GM21390 (cell line): ENCODE measurements at regions not wholly inside any gene's neighbourhood (a gene's known extent, or its start where the extent isn't known, plus 50 kb on each side); places are given as distances from the start of the nearest gene placed in this dataset.

Experiments
- ATAC-seq: cut with Tn5 transposase; IDR thresholded peaks from one replicate; pipeline ENCODE4 v1.9.1; 2021; ENCODE audit not compliant: unreplicated experiment

DNA sequence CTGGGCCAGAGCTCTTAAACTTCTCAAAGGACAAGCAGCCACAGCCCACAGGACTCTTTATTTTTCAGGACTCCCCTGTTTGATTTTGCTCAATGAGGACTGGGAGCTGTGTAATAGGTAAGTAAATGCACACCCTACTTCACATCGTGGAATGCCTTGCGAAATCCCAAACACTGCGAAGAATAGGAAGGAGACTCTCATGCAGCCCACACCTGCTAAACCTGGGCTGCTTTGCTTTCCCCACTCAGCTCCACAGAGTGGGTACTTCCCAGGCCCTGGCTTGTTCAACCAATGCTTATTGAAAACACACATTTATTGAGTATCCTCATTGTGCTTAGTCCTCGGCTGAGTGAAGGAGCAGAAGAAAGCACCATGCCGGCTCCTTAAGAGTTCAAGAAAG lies 103.3 kb upstream of the FSTL4 start:
- no peak for ATAC-seq

DNA sequence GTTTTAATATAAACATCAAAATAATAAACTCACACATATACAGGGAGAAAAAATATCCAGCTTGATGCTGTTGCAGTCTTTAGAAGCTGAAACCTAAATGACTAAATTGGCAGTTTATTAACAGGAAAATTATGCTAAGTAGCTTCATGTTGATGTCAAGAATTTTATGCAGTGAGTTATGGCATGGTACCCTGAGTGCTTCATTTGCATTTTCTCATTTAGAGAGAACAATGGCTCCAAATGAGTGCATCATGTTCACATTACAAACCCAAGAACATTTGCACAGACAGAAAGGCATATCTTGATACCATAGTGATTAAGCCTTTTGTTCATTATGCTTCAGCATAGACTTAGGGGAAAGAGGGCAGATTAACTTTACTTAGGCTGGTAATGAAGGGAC lies 102.9 kb upstream of the FSTL4 start:
- no peak for ATAC-seq

DNA sequence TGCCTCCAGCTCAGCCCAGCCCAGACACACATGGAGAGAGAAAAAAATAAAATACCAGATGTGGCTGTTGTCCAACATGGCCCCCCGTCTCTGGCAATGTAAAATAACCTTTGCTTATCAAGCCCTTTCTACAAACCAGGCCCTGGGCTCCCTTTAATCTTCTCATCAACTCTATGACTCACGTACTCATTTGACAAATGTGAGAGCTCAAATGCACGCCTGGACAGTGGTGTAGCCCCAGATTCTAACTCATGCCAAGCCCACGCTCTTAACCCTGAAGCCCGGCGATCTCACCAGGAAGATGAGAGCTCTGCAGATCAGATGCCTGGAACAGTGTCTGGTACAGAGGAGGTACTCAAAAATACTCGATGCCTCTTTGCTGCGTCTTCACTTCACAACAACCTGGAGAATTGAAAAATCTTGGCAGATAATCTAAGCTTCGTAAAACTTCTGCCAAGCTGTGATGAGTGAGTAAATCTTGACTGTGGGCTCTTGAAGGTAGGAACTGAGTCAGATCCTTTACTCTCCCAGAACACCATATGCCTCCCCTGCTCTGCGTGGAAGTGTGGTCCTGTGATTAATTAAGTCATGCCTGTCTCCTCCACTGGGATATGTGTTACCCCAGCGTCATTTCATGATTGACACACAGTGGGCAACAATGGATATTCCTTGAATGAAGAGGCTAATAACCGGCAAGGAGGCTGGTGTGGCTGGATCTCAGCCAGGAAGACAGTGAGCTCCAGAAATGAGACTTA lies 102.0 kb upstream of the FSTL4 start:
- no peak for ATAC-seq

DNA sequence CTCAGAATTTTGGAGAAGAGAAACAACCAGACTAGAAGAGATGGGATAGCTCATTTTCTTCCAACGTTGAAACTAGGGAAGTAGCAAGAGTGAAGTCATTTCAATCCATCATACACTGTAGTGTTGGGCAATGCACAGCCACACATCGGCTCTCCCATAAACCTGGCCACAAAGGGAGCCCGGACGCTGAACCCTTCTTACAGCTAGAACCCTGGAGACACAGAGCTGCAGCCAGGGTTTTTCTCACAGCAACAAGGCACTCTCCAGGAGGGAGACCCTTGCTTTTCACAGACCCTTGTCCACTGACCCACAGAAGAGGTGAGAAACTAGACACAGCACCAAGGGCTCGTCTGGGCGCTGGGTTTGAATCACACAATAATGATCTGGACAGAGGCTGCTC lies 101.4 kb upstream of the FSTL4 start:
- ATAC-seq = no peak

DNA sequence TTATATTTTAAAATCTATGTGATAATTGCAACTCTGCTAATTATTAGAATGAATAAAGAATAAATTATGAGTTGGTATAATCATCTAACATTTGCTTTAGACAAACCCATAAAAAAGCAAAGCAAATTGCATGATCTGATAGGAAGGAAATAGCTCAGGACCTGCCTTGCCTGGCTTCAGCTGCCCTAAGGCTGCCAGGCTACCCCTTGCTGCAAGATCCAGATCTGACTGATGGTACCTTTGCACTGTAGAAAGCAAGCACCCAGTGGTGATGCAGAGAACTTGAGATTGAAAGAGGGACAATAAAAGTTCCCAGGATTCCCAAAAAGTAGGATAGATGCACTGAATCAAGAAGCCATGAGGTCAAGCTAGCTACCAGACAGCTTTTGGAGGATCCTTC lies 100.9 kb upstream of the FSTL4 start:
- no peak for ATAC-seq

DNA sequence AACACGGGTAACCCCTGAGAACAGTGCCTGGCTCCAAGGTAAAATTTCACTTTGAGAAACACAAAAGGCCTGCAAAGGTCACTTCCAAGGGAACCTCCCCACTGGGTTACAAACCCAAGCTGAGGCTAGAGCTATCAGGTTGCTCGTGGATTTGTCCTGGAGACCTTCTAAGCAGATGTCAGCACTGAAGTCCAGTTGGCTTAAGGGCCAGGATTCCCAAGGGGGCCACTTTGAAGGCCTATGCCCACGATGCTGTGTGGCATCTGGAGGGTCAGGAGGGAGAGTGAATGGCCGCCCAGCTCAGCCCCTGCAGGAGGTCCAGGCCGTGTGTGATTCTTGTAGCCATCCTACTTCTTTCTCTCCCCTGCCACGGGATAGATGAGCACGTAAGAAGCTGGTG lies 100.2 kb upstream of the FSTL4 start:
- no peak for ATAC-seq

DNA sequence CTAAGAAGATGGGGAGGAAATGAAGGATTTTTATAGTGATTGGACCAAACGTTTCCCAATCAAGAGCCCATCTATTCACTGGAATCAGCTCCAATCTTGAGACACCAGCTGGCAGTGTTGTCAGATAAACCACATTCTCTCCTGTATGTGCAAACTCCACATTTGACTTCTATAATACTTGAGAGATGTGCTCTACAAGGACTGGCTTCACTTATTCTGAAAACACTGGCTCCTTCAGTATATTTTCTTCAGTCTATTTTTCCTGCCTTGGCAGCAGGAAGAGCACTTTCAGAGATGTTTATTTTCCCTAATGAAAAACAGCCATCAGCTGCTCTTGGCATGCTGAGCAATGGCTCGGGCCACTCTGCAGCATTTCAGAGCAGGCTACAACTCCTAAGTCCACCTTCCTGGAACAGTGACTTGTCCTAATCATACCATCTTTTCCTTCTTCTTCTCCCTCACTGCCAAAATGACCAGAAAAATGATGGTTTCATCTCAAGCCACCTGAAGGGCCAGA lies 96.9 kb upstream of the FSTL4 start:
- ATAC-seq = no peak

DNA sequence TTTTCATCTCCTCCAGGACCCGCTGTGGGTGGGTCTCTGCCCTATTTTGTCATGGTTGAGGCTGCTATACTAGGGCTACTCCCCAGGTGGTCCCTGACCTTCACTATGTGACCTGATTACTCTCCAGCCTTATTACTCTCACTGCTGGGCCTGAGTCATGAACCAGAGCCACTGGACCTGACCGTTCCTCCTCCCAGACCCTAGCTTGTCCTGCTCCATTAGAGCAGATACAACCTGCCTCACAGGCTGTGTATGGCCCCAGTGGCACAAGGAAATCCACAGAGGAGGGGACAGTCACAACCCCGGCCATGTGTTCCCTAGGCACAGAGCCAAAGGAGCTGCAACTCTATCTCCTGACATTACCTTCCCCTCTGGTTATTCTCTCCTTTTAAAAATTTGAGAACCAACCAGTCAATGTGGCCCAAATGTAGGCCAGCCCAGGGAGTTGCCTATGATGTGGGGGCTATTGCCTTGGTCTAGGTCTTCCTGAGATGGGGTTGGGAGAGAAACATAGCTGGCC lies 96.0 kb upstream of the FSTL4 start:
- no peak for ATAC-seq

DNA sequence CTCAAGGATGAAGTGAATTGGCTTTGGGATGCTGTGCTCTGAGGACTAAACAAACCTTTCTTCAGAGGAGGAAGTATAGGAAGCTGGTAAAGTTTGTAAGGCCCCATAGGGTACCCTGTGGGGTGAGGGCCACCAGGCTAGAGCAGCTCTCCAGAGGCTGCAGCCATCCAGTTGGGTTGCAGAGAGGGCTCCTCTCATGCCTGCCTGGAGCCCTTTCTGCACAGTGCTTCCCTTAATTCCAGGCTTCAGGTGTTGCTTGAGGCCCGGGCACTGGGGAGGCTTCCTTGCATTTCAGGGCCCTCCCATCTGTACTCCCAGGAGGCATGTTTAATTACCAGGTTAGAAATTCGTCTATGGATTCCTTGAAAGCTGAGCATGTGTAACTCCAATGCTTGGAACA lies 95.3 kb upstream of the FSTL4 start:
- ATAC-seq = no peak

DNA sequence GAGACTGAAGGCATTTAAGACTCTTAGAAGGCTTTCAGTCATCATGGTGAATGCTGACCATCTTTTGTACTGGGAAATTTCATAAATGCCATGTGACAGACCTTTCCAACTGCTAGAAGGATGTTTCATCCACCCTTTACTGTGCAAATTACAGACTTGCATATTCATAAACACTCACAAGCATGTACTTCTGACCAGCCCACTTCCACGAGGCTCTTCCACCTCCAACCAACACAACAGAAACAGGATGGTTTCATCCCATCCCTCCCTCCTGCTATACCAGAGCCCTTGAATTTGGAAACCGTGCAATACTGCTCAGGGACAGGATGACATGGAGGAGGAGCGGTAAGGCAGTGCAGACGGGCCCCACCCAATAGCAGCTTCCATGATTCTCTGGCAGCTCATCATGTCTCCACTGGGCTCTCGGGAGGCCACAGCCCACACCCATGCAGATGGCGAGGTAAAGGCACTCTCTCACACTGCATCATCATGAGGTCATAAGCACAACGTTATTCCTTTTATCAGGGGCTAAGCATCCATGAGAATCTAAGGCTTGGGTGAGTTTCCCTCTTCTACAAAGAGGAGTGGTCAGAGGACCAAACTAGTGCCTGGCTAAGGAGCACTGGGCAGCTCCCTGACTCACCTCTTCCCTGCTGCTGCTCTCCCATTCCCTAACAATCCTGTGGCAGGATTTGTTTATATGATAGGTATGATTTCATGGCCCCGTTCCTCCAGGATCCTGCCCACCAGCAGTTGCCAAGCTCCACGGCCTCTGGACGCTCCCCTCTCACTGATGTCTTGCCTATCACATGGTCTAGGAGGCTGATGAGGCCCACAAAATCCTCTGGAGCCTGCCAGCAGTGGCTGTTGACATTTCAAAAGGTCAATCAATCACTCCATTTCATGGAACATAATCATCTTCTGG lies 94.4 kb upstream of the FSTL4 start:
- ATAC-seq = no peak

DNA sequence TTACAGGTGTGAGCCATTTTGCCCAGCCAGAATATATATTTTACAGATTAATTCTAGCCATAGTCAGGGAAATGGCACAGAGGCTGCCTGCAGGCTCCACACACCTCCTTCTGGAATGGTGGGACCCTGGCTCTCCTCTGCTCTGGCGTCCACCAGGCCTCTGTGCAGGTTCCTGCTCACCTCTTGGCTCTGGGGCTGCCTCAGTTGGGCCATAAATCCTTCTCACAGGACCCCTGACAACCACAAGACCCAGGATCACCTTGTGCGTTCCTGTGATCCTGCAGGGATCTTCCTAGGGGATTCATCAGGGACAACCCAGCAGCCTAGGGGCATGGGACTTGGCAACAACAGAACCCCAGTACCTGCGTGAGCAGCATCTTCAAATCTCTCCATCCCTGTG lies 93.0 kb upstream of the FSTL4 start:
- ATAC-seq = no peak

DNA sequence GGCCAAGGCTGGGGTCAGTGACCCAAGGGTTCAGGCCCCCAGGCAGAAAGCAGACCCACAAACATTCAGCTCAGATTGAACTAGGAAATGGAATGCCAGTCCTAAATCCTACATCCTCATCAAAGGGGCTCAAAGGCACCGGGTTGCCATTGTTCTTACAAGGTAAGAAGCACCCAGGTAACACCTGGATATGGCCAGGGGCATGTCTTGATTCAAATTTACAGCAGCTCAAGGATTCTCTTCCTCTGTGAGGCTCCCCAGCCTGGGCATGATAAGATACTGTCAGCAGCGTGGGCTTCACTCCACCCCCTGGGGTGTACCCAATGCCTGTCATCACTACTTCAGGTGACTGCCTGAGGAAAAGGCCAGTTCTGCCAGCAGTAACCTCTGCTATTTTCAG lies 92.1 kb upstream of the FSTL4 start:
- ATAC-seq = no peak

DNA sequence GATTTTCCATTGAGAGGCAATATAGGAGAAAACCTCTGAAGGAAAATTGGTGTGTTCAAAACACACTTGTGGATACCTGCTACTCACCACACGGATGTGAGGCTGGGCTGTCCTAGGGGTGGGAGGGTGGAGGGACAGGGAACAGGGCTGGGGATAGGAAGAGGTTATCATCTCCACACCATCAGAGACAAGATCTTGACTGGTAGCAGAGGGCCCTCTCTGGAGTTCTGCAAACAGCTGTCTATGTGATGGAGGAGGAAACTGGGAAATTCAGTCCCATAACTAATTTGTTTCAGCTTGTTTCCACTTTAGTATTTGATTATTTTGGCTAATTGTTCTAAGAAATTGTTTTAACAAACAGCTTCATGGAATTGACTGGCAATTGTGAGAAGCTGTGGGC lies 91.6 kb upstream of the FSTL4 start:
- no peak for ATAC-seq

DNA sequence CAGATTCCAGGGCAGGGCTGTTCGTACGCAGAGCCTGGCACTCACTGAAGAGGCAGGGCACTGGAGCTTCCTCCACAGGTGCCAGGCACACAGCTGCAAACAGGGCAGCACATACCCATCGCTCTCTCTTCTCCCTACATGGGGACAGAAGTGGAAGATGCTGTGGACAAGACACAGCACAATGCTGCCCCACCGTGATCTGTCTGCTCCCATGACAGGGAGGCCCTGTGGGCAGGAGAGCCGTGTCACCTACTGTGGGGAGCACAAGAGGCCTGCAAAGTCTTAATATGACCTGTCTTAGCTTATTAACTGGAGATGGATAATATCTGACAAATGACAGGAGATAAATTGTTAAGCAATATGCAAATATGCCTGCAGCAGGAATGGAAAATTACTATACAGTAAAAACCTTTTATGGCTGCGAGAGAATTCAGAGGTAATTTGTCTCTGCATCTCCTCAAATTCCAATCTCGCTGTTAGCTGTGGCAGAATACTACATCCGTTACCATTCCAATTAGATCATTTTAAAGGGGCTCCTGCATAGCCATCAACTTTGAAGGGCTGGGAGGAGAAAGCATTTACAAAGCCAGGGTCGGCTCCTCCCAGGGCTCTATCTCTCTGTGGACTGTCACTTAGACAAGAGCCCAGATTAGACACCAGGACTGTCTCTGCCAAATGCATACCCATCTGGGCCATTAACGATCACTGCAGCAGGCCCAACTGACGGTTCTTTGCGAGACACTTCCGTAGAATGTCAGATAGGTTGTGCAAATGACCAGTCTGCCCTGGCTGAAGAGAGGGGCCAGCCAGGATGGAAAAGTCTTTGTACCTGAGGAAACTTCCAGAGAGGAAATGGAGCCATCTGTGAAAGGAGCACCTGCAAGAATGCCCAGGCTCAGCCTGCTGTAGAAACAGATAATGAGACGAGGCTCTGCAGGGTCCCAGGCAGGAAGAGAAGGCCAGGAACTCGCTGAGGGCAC lies 90.7 kb upstream of the FSTL4 start:
- no peak for ATAC-seq

DNA sequence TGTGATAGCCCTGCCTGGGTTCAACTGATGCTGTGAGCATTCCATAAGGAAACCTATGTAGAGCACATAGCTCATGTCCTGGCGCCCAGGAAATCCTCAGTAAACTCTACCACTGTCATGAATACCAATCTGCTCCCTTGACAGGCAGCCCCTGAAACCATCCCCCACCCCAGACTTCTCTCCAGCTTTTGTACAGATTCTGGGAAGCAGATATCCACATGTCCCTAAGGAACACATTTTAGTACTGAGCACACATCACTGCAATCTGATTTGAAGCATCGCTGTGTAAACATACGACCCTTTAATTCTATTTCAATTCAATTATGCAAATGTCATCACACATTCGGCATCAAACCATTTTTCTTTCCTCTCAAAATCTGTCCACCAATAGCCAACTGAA lies 89.5 kb upstream of the FSTL4 start:
- ATAC-seq = no peak

DNA sequence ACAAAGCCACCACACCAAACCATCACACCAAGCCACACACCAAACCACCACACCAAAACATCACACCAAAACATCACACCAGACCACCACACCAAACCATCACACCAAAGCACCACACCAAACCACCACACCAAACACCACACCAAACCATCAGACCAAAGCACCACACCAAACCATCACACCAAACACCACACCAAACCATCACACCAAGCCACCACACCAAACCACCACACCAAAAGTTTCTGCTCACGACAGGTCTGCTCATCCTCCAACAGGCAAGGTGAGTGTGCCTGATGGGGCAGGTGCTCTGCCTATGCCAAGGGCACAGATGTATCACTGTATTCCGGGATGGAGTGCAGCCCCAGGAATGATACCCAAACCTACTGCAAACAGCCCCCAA lies 87.9 kb upstream of the FSTL4 start:
- ATAC-seq = no peak

DNA sequence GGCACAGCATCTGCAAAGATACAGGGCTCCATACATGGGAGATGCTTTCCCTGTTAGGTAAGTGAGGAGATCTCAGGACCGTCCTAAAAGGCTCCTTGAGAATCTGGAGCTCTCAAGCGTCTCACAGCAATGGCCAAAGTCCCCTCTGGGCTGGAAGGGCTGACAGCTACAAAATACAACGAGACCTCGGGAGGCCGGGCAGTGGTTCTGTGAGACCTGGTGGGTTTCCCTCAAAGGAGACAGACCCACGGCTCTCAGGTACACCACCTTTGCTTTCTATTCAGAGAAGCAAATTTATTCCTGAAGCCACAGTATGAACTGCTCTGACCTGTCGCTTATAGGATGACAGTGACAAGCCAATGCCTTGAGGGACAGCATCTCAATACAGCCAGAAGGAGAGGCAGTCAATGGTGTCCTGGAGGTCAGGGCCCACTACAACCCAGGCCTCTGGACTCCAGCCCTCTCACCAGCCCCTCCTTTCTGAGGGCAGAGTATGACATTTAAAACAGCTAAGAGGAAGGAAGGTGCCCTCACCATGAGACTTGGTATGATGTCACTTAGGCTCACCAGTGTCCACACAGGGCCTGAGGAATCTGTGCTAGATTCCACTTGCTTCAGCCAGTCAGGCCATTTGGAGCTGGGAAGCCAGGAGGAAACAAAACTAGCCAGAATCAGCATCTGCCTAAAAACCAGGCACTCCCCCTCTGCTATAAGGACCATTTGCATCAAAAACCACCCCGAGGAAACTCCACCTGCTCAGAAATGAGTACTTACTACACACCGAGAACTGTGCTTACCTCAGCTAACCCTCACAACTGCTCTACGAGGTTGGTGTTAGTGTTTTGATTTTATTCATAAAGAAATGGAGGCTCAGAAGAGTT lies 86.5 kb upstream of the FSTL4 start:
- no peak for ATAC-seq

DNA sequence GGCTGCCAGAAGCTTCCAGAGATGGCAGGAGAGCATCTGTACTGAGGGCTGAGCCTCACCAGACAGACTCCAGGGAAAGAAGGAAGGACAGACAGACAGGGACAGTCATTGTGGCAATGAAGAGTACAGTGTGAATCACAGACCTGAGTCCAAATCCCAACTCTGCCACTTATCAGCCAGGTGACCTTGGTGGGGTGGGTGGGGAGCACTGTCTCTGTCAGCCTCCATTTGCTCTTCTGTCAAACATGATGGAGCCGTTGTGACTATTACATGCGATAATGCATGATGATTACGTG lies 85.9 kb upstream of the FSTL4 start:
- ATAC-seq = no peak

DNA sequence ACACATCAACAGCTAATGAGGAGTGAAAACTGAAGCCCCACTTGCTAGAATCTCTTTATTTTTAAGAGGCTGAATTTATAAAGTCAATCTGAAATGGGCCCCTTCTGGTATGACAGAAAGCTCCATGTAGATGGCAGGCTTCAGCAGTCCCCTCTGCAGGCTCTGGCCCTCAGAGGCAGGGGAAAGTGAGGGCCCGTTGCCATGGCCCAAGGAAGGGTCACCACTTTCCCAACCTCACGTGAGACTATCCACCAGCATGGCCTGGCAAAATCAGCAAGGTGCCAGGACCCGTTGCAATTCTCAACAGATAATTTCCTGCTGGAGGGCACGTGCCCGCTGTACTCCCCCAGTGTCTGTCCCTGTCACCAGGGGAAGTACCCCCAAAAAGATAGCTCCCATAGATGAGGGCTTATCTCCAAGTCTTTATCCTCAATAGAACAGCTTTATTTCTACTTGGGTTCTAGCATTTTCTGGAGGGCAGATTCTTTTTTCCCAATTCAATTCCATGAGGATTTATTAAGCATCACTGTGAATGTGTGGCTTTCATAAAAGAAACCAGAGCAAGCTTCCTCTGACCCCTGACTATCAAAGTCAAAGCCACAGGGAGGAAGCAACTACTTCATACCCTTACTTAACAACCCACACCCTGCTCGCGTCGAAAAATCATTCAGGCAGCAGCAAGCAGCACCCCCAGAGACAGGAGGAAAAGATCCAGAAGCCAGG lies 85.4 kb upstream of the FSTL4 start:
- ATAC-seq = no peak
